Lung (tissue), 11 donors: ENCODE measurements at regions not wholly inside any gene's neighbourhood (a gene's known extent, or its start where the extent isn't known, plus 50 kb on each side); places are given as distances from the start of the nearest gene placed in this dataset.
A peak's percentile ranks its signal among the peaks of the same experiment; 100 is the strongest.
"Not testable (repeated sequence)": the region's sequence is repeated elsewhere in the genome, so short reads cannot be mapped to it uniquely, and the experiment has no call there.

ENCODE experiments used
- ATAC-seq: fragments of 200-7000 bp; cut with Tn5 transposase; one replicate; pipeline ENCODE4 v1.9.1; 2020; ENCODE audit warnings: moderate number of reproducible peaks; ENCODE audit not compliant: insufficient read depth, low FRiP score
- DNase-seq, 3 donors: peaks; one replicate each; pipeline ENCODE4 v3.0.0-alpha.2; 2013 to 2017
- H3K27ac ChIP-seq, 2 donors: one replicate each; pipeline ENCODE4 v1.5.1; 2013; ENCODE audit warnings: mild to moderate bottlenecking in 2 of 2, moderate library complexity in 2 of 2, control low read depth in 1 of 2, inconsistent platforms in 1 of 2, low read depth in 1 of 2, low read length in 1 of 2
- H3K27me3 ChIP-seq, 3 donors: one replicate each; pipeline ENCODE4 v1.5.1; 2013; ENCODE audit warnings: low read length in 2 of 3; ENCODE audit not compliant: control insufficient read depth in 3 of 3, insufficient read depth in 3 of 3
- H3K36me3 ChIP-seq, 4 donors: one replicate each; pipeline ENCODE4 v1.5.1; 2013; ENCODE audit warnings: low read length in 4 of 4, mild to moderate bottlenecking in 1 of 4, moderate library complexity in 1 of 4; ENCODE audit not compliant: control insufficient read depth in 4 of 4, insufficient read depth in 4 of 4
- H3K4me1 ChIP-seq, 5 donors: one replicate each; pipeline ENCODE4 v1.5.1; 2013; ENCODE audit warnings: low read length in 5 of 5, mild to moderate bottlenecking in 2 of 5, moderate library complexity in 1 of 5; ENCODE audit not compliant: control insufficient read depth in 5 of 5, insufficient read depth in 5 of 5
- H3K4me3 ChIP-seq: one replicate; pipeline ENCODE4 v1.5.1; 2013; ENCODE audit warnings: mild to moderate bottlenecking, control low read depth, moderate library complexity
- H3K9ac ChIP-seq, 2 donors: one replicate each; pipeline ENCODE4 v1.5.1; 2013; ENCODE audit warnings: low read length in 2 of 2, control low read depth in 1 of 2; ENCODE audit not compliant: insufficient read depth in 1 of 2
- H3K9me3 ChIP-seq, 4 donors: one replicate each; pipeline ENCODE4 v1.5.1; 2013; ENCODE audit warnings: low read length in 3 of 4, mild to moderate bottlenecking in 1 of 4, moderate library complexity in 1 of 4; ENCODE audit not compliant: control insufficient read depth in 4 of 4, insufficient read depth in 3 of 4
- WGBS, 2 donors: extraction: QIAGEN DNeasy Blood & Tissue Kit; methylation state at CpG; one replicate each; pipeline ENCODE4 v1.1.7; 2013; 5-methylcytosine and 5-hydroxymethylcytosine counted together
- TF ChIP-seq, protein P1 (sequence below): IDR thresholded peaks from 2 replicates; pipeline ENCODE4 v1.5.1; 2012; ENCODE audit warnings: mild to moderate bottlenecking; ENCODE audit errors: control extremely low read depth, extremely low read depth
- donor health status: control.
- donor health status: control.
- donor health status: Bipolar disorder and iron deficiency.
- donor health status: healthy.
- donor health status: DM: yes; HTN: yes; CAD: no.

- ATAC-seq, result no peak
- WGBS, 2 donors, result 92 to 93% methylated on average over 8 of the region's 8 CpGs
- Histone ChIP-seq H3K27ac (no peak overlapping the region), H3K36me3 (no peaks in the 10 kb centered on the region), H3K9me3 (no peaks in the 10 kb centered on the region), H3K4me1 (peaks cover 0 to 19% (median 7%) of the 10 kb centered on the region in 5 donors), H3K4me3 (no peak overlapping the region), H3K27me3 (no peaks in the 10 kb centered on the region), H3K9ac (no peak overlapping the region)
- TF ChIP-seq, protein P1, sequence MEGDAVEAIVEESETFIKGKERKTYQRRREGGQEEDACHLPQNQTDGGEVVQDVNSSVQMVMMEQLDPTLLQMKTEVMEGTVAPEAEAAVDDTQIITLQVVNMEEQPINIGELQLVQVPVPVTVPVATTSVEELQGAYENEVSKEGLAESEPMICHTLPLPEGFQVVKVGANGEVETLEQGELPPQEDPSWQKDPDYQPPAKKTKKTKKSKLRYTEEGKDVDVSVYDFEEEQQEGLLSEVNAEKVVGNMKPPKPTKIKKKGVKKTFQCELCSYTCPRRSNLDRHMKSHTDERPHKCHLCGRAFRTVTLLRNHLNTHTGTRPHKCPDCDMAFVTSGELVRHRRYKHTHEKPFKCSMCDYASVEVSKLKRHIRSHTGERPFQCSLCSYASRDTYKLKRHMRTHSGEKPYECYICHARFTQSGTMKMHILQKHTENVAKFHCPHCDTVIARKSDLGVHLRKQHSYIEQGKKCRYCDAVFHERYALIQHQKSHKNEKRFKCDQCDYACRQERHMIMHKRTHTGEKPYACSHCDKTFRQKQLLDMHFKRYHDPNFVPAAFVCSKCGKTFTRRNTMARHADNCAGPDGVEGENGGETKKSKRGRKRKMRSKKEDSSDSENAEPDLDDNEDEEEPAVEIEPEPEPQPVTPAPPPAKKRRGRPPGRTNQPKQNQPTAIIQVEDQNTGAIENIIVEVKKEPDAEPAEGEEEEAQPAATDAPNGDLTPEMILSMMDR, result no peak
- DNase-seq, result no peak
Observed at GRCh38 chr5:168101352-168101751, 190.1 kb upstream of the WWC1 start.

GRCh38 chr5:168103018-168103417 lies 188.4 kb upstream of the WWC1 start:
- H3K4me3 ChIP-seq, H3K9ac ChIP-seq, H3K27ac ChIP-seq, ATAC-seq, H3K27me3 ChIP-seq, H3K9me3 ChIP-seq, H3K36me3 ChIP-seq: not testable (repeated sequence)
- DNase-seq, result peak in 2 of 3 donors; percentile 81 to 91
- 85 to 86% methylated on average over 6 of the region's 6 CpGs for WGBS, 2 donors
- peaks cover 0 to 19% (median 7%) of the 10 kb centered on the region in 5 donors for H3K4me1 ChIP-seq

GRCh38 chr5:168104350-168104749 lies 187.1 kb upstream of the WWC1 start:
- Histone ChIP-seq H3K36me3 (no peaks in the 10 kb centered on the region), H3K9ac (no peak overlapping the region), H3K4me3 (no peak overlapping the region), H3K9me3 (no peaks in the 10 kb centered on the region), H3K27ac (no peak overlapping the region), H3K27me3 (no peaks in the 10 kb centered on the region), H3K4me1 (peaks cover 0 to 19% (median 7%) of the 10 kb centered on the region in 5 donors)
- TF ChIP-seq, protein P1, result no peak
- DNase-seq, result no peak
- WGBS, 2 donors, result 83 to 89% methylated on average over 12 of the region's 12 CpGs
- no peak for ATAC-seq

- Histone ChIP-seq H3K4me3 (no peak overlapping the region), H3K9ac (no peak overlapping the region), H3K36me3 (no peaks in the 10 kb centered on the region), H3K27me3 (no peaks in the 10 kb centered on the region), H3K9me3 (no peaks in the 10 kb centered on the region), H3K4me1 (peaks cover 0 to 19% (median 7%) of the 10 kb centered on the region in 5 donors), H3K27ac (no peak overlapping the region)
- 54 to 58% methylated on average over 7 of the region's 7 CpGs for WGBS, 2 donors
- DNase-seq, result peak in 1 of 3 donors; percentile 39
- ATAC-seq, result no peak
- TF ChIP-seq, protein P1, result no peak
Observed at GRCh38 chr5:168104811-168105481, 186.5 kb upstream of the WWC1 start.
